ENCODE measurements at regions not wholly inside any gene's neighbourhood (a gene's known extent, or its start where the extent isn't known, plus 50 kb on each side); places are given as distances from the start of the nearest gene placed in this dataset.
"Not testable (repeated sequence)": the region's sequence is repeated elsewhere in the genome, so short reads cannot be mapped to it uniquely, and the experiment has no call there.

GRCh38 chr4:57789666-57790065, 679.5 kb upstream of the IGFBP7 start:
- no peak for DNase-seq

- DNase-seq, result no peak
Measured at GRCh38 chr4:57777876-57778275, 667.7 kb upstream of the IGFBP7 start.

- no peak for DNase-seq
Measured at GRCh38 chr4:57774681-57775080, 664.5 kb upstream of the IGFBP7 start.

- no peak for DNase-seq
Measured at GRCh38 chr4:57774171-57774570, 664.0 kb upstream of the IGFBP7 start.

GRCh38 chr4:57766341-57766740, 656.2 kb upstream of the IGFBP7 start:
- DNase-seq, result no peak

DNA sequence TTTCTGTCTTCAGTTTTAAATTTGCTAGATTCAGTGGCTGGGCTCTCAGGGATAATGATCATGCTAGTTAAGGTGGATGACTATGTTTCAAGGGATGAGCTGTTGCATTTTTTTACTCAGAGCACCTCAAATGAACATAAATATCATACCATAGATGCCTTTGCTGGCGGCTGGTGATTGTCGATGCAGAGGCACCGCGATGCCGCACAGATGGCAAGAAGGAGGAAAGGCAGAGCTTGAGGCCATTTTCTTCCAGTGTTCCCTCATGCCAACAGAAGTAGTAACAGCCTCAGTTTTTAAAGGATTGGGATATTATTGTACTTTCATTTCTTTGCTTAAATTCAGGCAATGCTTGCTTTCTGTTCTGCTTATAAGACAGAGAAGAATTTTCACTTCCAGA, 654.7 kb upstream of the IGFBP7 start:
- DNase-seq, result no peak

- no peak for DNase-seq
Measured at GRCh38 chr4:57763070-57763469, 652.9 kb upstream of the IGFBP7 start.

DNA sequence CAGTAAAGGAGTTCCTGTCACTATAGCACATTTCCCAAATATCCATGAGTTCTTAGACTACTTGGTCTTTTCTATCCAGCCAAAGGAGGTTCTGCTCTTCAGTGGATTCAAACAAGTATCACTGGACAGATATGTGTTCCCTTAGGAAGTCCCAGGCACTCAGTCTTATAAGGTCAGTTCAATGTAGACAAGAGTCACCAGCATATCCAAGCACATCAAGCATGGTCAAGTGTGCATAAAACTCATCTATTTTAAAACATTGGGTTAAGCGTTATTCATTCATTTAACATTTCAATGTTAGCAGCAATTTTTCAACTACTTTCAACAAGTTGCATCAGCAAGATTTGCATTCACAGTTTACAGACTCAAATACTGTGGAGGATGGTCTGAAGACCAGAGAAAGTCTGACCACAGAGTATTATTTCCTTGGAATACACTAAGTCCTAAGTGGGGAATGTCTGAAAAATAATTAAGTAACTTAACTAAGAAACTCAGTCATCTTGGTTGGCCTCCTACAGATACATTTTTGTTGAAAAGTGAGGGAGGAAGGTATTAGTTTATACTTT, 630.5 kb upstream of the IGFBP7 start:
- no peak for DNase-seq

GRCh38 chr4:57736781-57737180, 626.6 kb upstream of the IGFBP7 start:
- DNase-seq, result no peak

DNA sequence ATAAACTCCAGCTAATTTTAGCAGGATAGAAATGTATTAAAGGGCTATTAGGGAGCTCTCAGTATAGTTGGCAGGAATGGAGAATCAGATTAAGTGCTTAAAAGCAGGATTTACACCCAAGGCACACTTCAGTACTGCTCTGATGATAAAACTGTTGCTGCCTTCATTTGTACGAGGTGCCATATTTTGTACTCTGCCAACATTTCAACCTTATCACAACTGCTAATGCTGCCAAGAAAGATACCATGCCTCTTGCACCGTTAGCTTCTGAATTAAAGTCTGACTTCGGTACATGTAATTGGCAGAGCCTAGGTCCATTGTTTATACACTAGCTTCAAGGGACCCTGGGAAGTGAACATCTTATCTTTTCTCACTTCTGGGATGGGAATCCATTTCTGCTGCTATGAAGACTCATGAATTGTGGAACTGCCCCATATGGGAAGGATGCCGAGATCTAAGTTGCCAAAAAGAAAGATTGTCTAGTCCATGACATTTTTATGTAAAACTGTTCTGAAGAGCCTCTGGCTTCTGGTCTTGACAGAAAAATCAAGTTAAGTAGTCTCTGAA, 624.0 kb upstream of the IGFBP7 start:
- no peak for DNase-seq

- DNase-seq, result not testable (repeated sequence)
Measured at GRCh38 chr4:57729775-57730570, 619.8 kb upstream of the IGFBP7 start.

DNA sequence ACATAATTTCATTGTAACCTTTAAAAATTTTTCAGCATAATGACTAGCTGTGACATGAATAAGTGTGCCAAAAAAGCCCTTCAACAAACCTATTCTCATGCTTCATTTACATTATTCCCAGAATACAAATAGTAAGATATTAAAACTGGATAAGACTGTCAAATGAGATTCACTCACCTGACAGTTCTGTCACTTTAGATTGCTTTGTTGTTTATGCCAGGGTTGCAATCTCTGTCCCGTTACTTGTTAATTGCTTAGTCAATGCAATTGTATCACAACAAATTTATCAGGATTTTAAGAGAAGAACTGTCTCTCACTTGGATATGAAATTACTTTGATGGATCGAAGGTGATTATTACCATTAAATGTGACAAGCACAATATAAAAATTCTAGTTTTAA, 616.0 kb upstream of the IGFBP7 start:
- no peak for DNase-seq

DNA sequence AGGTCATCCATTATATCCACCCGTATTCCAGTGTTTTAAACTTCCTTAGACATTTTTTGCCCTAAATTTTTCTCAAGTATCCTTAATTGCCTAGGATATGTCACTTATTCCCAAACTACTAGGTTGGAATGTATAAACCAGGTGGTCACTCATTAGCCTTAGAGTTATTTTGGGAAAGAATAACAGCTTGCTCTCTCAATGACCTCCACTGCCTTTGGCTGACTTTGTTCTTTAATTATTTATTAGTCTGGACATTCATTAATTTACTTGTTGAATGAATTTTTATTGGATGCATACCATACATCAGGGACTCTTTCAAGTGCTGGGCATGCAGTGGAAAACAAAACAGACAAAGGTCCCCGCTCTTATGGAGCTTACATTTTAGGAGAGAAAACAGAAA, 609.3 kb upstream of the IGFBP7 start:
- DNase-seq, result no peak

- not testable (repeated sequence) for DNase-seq
Measured at GRCh38 chr4:57714313-57714712, 604.1 kb upstream of the IGFBP7 start.

DNA sequence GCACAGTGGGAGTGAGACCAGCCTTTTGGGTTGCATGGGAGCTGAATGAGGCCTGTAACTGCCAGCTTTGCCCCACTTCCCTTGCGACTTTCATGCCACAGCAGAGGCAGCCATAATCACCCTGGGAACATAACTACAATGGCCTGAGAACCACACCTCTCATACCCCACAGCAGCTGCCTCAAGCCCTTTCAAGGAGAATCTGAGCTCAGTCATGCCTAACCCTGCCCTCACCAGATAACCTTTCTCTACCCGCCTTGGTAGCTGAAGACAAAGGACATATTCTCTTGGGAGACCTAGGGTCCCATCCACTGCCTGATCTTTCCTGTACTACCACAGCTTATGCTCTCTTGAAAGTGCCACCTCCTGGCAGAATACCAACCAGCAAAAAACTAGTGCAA, 599.9 kb upstream of the IGFBP7 start:
- DNase-seq, result no peak

GRCh38 chr4:57691370-57691769, 581.2 kb upstream of the IGFBP7 start:
- DNase-seq, result no peak

GRCh38 chr4:57689693-57690205, 579.6 kb upstream of the IGFBP7 start:
- no peak for DNase-seq

- no peak for DNase-seq
Measured at GRCh38 chr4:57682275-57682674, 572.1 kb upstream of the IGFBP7 start.

DNA sequence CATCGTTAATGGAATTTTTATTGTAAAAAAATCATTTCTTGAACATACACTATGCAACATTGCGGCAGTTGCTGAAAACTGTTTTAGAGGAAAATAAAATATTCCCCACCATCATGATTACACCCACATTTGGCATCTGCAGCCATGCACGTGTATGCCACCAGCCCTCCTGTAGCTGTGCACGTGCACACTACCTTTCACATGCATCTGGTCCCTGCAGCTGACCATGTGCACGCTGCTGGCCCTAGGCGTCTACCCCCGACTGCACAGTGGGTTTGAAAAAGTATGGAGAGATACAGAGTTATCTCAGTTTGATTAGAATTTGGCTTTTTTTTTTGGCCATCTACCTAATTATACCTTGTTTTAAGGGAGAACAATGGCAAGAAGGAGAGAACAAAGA, 569.8 kb upstream of the IGFBP7 start:
- DNase-seq, result no peak

DNA sequence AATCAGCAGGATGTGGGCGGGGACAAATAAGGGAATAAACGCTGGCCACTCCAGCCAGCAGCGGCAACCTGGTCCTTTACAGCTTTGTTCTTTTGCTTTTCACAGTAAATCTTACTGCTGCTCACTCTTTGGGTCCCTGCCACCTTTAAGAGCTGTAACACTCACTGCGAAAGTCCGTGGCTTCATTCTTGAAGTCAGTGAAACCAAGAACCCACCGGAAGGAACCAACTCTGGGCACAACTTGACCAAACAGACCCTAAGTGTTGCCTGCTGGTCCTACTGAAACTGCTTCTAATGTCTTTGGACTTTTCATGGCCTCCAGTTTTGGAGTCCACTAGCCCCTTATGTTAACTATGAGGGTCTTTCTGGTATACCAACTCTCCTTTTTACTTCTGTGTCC, 566.2 kb upstream of the IGFBP7 start:
- no peak for DNase-seq

DNA sequence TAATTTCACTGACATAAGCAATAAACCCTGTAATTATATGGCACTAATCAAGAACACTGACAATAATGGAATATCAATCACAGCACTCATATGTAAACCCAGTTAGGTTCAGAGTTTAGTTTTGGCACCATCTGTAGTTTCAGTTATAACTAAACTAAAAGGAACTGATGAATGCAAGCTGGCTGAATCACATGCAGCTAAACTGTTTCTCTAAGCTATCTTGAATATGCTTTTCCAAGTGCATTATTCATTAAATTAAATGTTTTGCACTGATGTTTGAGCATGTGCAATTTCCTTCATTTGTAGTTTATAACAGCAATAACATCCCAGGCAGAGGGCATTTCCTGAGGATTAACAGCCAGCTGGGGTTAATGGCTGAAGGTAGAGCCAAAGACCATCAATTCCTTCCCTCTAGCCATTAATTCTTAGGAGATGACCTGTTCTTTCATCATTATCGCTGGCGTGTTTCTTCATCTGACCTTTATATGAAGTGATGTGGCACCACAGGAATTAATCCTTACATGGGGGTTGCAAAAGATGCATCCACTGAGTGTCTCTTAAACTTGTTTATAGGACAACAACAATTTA, 562.8 kb upstream of the IGFBP7 start:
- DNase-seq, result no peak

DNA sequence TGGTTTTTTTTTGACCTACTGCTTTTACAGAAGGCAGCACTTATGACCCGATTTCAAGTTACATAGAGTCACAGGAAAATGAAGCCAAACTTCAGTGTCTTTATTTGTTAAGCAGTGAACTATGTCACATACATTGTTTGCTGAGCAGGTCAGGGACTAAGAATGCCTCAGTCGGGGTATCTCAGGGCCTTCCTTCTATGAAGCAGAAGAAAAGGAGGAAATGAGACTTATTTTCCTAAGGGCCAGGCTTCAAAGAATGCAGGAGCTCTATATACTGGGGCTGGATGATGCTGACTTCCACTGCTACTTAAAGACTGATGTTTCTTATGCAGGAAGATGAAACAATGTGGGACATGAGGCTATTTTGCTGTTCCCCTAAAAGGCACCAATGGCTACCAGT, 558.4 kb upstream of the IGFBP7 start:
- DNase-seq, result no peak

DNA sequence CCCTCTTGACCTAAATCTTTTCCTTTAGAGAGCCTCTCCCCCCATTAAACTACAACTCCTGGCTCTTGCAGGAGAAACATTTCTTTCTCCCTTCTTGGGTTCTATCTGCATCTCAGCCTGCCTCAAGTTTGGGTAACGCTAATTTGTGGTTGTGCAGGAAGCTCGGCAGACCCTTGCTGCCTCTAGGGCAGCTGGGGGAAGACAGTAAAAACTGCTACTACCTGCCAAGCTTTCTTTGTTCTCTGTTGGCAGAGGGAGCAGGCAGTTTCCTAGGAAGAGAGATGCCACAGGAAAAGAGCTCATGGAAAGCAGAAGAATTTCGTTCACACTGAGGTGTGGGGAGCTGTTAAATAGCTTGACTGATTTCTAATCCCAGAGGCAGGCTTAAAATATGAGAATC, 555.6 kb upstream of the IGFBP7 start:
- DNase-seq, result no peak

- DNase-seq, result no peak
Measured at GRCh38 chr4:57661517-57662090, 551.4 kb upstream of the IGFBP7 start.

All from activated CD4-positive, alpha-beta T cell treated with anti-CD3 and anti-CD28 coated beads, Interleukin-2, amount 50 U/mL, for 16 hours (primary cell).